Transverse colon (tissue), 4 donors: ENCODE measurements at regions not wholly inside any gene's neighbourhood (a gene's known extent, or its start where the extent isn't known, plus 50 kb on each side); places are given as distances from the start of the nearest gene placed in this dataset.

Source experiments
- DNase-seq: peaks from one replicate; pipeline ENCODE4 v3.0.0-alpha.2; 2019
- H3K27ac ChIP-seq, 4 donors: fragments of 200-600 bp; sonication (generic); 2 replicates each; pipeline ENCODE4 v1.5.1; 2016 to 2018; ENCODE audit warnings: inconsistent platforms in 4 of 4
- H3K27me3 ChIP-seq: fragments of 200-600 bp; sonication (generic); 2 replicates; pipeline ENCODE4 v1.5.1; 2017; ENCODE audit warnings: inconsistent platforms
- H3K36me3 ChIP-seq, 4 donors: fragments of 200-600 bp; sonication (generic); 2 replicates each; pipeline ENCODE4 v1.5.1; 2017 to 2019; ENCODE audit warnings: inconsistent platforms in 4 of 4
- H3K4me1 ChIP-seq, 4 donors: fragments of 200-600 bp; sonication (generic); 2 replicates each; pipeline ENCODE4 v1.5.1; 2017 to 2020; ENCODE audit warnings: inconsistent platforms in 4 of 4
- H3K4me3 ChIP-seq, 4 donors: fragments of 200-600 bp; sonication (generic); 1 replicate in 1 of 4; 2 replicates in 3 of 4; pipeline versions ENCODE4 v1.5.1 to v1.6.1; 2017 to 2019; ENCODE audit warnings: inconsistent platforms in 4 of 4
- H3K9me3 ChIP-seq, 2 donors: fragments of 200-600 bp; sonication (generic); 2 replicates each; pipeline ENCODE4 v1.5.1; 2017 to 2019; ENCODE audit warnings: inconsistent platforms in 2 of 2
- EP300 ChIP-seq: sonication (generic); formaldehyde crosslinking; IDR thresholded peaks from one replicate; pipeline ENCODE4 v1.6.1; 2017; ENCODE audit warnings: antibody characterized with exemption, low read depth
- POLR2A ChIP-seq: fragments of 450-650 bp; IDR thresholded peaks from one replicate; pipeline ENCODE4 v1.6.1; 2016; ENCODE audit warnings: antibody characterized with exemption, mild to moderate bottlenecking, moderate library complexity
- POLR2AphosphoS5 ChIP-seq, 3 donors: sonication (generic); formaldehyde crosslinking; IDR thresholded peaks; one replicate each; pipeline ENCODE4 v1.6.1; 2016; ENCODE audit warnings: antibody characterized with exemption in 3 of 3
- WGBS, 2 donors: methylation state at CpG; one replicate each; pipeline ENCODE4 v1.1.5; 2018; ENCODE audit warnings: low coverage in 1 of 2; 5-methylcytosine and 5-hydroxymethylcytosine counted together
- in situ Hi-C, 4 donors: fragments of 200-750 bp; cut with MboI; loops; one replicate each; pipeline versions ENCODE4 v1.15.0 to v1.15.1; 2017; ENCODE audit warnings: low sequenced_read_pairs in 3 of 4, low pct_ligation_motif_present in 1 of 4, low pct_unique_long_range_greater_than_20kb in 1 of 4
- intact Hi-C: fragments of 100-400 bp; cut with DNase I; formaldehyde crosslinking; loops from one replicate; pipeline ENCODE4 v1.15.1; 2023; ENCODE audit warnings: low total_unique reads
- TF ChIP-seq, protein P1 (sequence below), 5 experiments: fragments of 200-600 bp in 3 of 5; fragments of 450-650 bp in 2 of 5; sonication (generic) in 3 of 5; IDR thresholded peaks; 1 replicate in 2 of 5; 2 replicates in 3 of 5; pipeline ENCODE4 v1.5.1; 2016 to 2017; ENCODE audit warnings: antibody characterized with exemption in 5 of 5, inconsistent platforms in 3 of 5, mild to moderate bottlenecking in 2 of 5, moderate library complexity in 1 of 5

GRCh38 chr5:108587821-108588220, 159.9 kb upstream of the FER start:
- in situ Hi-C loops (no loop called here), intact Hi-C loops (no loop called here)
- Histone ChIP-seq H3K4me3 (no peak overlapping the region), H3K27ac (no peak overlapping the region), H3K9me3 (no peaks in the 10 kb centered on the region), H3K27me3 (no peaks in the 10 kb centered on the region), H3K36me3 (no peaks in the 10 kb centered on the region), H3K4me1 (no peaks in the 10 kb centered on the region)
- DNase-seq = no peak
- TF ChIP-seq EP300 (no peak), POLR2AphosphoS5 (IDR thresholded peaks at IDR 0.05) (no peak), POLR2A (no peak)
- TF ChIP-seq, protein P1, sequence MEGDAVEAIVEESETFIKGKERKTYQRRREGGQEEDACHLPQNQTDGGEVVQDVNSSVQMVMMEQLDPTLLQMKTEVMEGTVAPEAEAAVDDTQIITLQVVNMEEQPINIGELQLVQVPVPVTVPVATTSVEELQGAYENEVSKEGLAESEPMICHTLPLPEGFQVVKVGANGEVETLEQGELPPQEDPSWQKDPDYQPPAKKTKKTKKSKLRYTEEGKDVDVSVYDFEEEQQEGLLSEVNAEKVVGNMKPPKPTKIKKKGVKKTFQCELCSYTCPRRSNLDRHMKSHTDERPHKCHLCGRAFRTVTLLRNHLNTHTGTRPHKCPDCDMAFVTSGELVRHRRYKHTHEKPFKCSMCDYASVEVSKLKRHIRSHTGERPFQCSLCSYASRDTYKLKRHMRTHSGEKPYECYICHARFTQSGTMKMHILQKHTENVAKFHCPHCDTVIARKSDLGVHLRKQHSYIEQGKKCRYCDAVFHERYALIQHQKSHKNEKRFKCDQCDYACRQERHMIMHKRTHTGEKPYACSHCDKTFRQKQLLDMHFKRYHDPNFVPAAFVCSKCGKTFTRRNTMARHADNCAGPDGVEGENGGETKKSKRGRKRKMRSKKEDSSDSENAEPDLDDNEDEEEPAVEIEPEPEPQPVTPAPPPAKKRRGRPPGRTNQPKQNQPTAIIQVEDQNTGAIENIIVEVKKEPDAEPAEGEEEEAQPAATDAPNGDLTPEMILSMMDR (IDR thresholded peaks at IDR 0.05) = no peak

- in situ Hi-C loops (no loop called here), intact Hi-C loops (no loop called here)
- H3K4me3 ChIP-seq = no peak overlapping the region
- H3K4me1 ChIP-seq = no peaks in the 10 kb centered on the region
- TF ChIP-seq EP300 (no peak), POLR2A (no peak), POLR2AphosphoS5 (IDR thresholded peaks at IDR 0.05) (no peak)
- TF ChIP-seq, protein P1 (IDR thresholded peaks at IDR 0.05) = no peak
- no peak overlapping the region for H3K27ac ChIP-seq
- no peaks in the 10 kb centered on the region for H3K9me3 ChIP-seq
- H3K27me3 ChIP-seq = no peaks in the 10 kb centered on the region
- no peak for DNase-seq
- H3K36me3 ChIP-seq = no peaks in the 10 kb centered on the region
These were observed 166.7 kb upstream of the FER start for GRCh38 chr5:108581026-108581425.

DNA sequence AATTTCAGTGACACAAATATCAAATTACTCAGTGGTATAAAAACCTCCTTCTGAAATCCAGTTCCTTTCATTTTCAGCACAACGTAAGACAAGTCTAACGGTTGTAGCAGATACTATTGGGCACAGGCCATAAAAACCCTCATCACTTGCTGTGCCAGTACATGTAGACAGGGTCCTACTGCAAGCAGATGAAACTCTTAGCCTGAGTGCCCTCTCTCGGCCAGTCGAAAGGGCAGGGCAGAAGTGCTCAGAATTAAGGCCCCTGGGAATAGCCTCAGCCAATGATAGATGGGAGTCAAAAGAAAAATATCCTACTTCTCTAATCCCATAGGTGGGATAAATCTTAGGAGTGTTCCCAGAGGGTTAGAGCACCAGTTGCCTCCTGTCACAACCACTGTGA, 168.5 kb upstream of the FER start:
- intact Hi-C loops (no loop called here), in situ Hi-C loops (no loop called here)
- Histone ChIP-seq H3K27me3 (no peaks in the 10 kb centered on the region), H3K4me1 (no peaks in the 10 kb centered on the region), H3K27ac (no peak overlapping the region), H3K36me3 (no peaks in the 10 kb centered on the region), H3K9me3 (no peaks in the 10 kb centered on the region), H3K4me3 (no peak overlapping the region)
- WGBS, 2 donors = 55 to 83% methylated on average over 4 of the region's 4 CpGs
- TF ChIP-seq POLR2A (no peak), EP300 (no peak), POLR2AphosphoS5 (IDR thresholded peaks at IDR 0.05) (no peak)
- TF ChIP-seq, protein P1 (IDR thresholded peaks at IDR 0.05) = no peak
- DNase-seq = no peak

DNA sequence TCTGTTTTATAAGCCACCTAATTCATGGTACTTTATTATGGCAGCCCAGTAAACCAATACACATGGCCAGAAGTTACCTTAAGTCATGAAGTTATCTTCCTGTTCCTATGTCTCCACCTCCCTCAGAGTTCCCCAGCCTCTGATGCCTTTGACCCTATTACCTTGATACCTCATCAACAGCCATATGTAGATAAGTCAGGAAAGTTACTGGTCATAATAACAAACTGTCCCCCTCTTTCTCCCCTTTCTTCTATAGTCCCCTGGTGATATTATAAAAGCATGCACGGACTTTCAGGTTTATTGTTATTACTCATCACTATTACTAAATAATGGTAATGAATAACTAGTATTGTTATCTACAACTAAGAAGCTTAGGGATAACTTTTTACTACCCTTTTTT, 168.9 kb upstream of the FER start:
- Histone ChIP-seq H3K4me3 (no peak overlapping the region), H3K27me3 (no peaks in the 10 kb centered on the region), H3K9me3 (no peaks in the 10 kb centered on the region), H3K36me3 (no peaks in the 10 kb centered on the region), H3K27ac (no peak overlapping the region), H3K4me1 (no peaks in the 10 kb centered on the region)
- no peak for DNase-seq
- WGBS, 2 donors = 27 to 78% methylated on average over 1 of the region's 1 CpG
- TF ChIP-seq POLR2AphosphoS5 (IDR thresholded peaks at IDR 0.05) = no peak
- TF ChIP-seq, protein P1 (IDR thresholded peaks at IDR 0.05) = no peak
- TF ChIP-seq POLR2A = no peak
- no peak for TF ChIP-seq EP300
- in situ Hi-C loops = no loop called here
- intact Hi-C loops = no loop called here
